RWPE1 (cell line): ENCODE measurements at regions not wholly inside any gene's neighbourhood (a gene's known extent, or its start where the extent isn't known, plus 50 kb on each side); places are given as distances from the start of the nearest gene placed in this dataset.

Experiments used
- CTCF ChIA-PET: fragments of 350-600 bp; sonication (Branson Sonifier 250); formaldehyde crosslinking; extraction: SDS; loops from one replicate; lab custom pipeline; 2021; lab: Yijun Ruan, JAX
- POLR2A ChIA-PET: fragments of 400-600 bp; formaldehyde crosslinking; extraction: SDS; loops from one replicate; lab custom pipeline; 2020; ENCODE audit warnings: antibody characterized with exemption; ENCODE audit not compliant: low non-redundant PET; lab: Yijun Ruan, JAX
- DNase-seq: peaks from one replicate; pipeline ENCODE4 v3.0.0; 2012; ENCODE audit warnings: low spot score
- H3K27ac ChIP-seq: fragments of 450-650 bp; 2 replicates; pipeline ENCODE4 v1.5.1; 2017
- CTCF ChIP-seq: fragments of 450-650 bp; conservative IDR thresholded peaks from 2 replicates; pipeline ENCODE4 v1.5.1; 2017; ENCODE audit warnings: low read depth, mild to moderate bottlenecking

- CTCF ChIA-PET: interaction anchor here (0.9 kb wide), 1 partner anchor 62 kb away, joined by 4 read pairs; no protein-coding TSS in a partner anchor
- H3K27ac ChIP-seq: peak overlapping the region; percentile 45
- no peak for TF ChIP-seq CTCF
- DNase-seq: no peak
- POLR2A ChIA-PET: no interaction called here
These were observed 237.9 kb downstream of the HAUS1 start for GRCh38 chr18:46341986-46342525.

- peak overlapping the region; percentile 56 for H3K27ac ChIP-seq
- no peak for TF ChIP-seq CTCF
- DNase-seq: no peak
- ChIA-PET CTCF (interaction anchor here (1.0 kb wide), 1 partner anchor 314 kb away, joined by 4 read pairs; no protein-coding TSS in a partner anchor), POLR2A (no interaction called here)
These were observed 239.3 kb downstream of the HAUS1 start for GRCh38 chr18:46343456-46343855.

- ChIA-PET POLR2A (no interaction called here), CTCF (interaction anchor here (0.5 to 1.0 kb wide), 3 partner anchors 62 to 314 kb away, joined by 3 to 5 read pairs (median 4); no protein-coding TSS in a partner anchor)
- peak overlapping the region; percentile 56 for H3K27ac ChIP-seq
- peak; percentile 18 for DNase-seq
- no peak for TF ChIP-seq CTCF
These were observed 239.8 kb downstream of the HAUS1 start for GRCh38 chr18:46343931-46344372.

- CTCF ChIA-PET: interaction anchor here (0.5 to 1.0 kb wide), 3 partner anchors 62 to 313 kb away, joined by 3 to 5 read pairs (median 4); no protein-coding TSS in a partner anchor
These were observed 240.4 kb downstream of the HAUS1 start for GRCh38 chr18:46344416-46345180.

DNA sequence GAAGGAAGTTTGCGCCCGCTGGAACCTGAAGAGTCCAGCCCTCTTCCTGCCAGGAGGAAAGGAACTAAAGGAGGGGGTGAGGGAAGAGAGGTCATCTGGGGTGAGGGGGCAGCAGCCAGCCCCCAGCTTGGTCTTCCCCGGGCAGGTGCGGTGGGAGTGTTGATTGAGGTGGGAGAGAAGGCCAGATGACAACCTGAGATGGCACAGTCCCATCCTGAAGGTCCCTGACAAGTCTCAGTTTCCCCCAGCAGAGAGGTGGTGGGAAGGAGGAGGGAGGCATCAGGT lies 240.9 kb downstream of the HAUS1 start:
- ChIA-PET CTCF (no interaction called here), POLR2A (no interaction called here)
- no peak for DNase-seq
- TF ChIP-seq CTCF: no peak
- H3K27ac ChIP-seq: peak overlapping the region; percentile 56

More at GRCh38 chr18:46344416-46345180, 240.4 kb downstream of the HAUS1 start:
- no peak for TF ChIP-seq CTCF
- no peak for DNase-seq
- POLR2A ChIA-PET: no interaction called here
- peak overlapping the region; percentile 56 for H3K27ac ChIP-seq

DNA sequence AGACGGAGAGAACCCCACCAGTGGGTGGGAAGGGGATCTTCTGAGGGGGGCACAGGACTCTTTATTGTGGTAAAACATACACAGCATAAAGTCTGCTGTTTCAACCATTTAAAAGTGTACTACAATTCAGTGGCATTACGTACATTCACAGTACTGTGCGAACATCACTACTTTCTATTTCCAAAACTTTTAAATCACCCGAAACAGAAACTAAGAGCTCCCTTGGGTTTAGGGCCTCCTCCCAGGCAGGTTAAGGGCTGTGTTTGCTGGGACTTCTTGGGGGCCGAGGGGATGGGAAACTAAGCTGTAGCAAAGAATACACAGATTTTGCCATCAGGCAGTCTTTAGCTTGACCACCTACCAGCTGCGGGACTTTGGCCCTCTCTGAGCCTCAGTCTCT lies 242.0 kb downstream of the HAUS1 start:
- CTCF ChIA-PET: no interaction called here
- no peak for DNase-seq
- H3K27ac ChIP-seq: peak overlapping the region; percentile 56; the same call in 1 of the 2 replicates
- no peak for TF ChIP-seq CTCF
- POLR2A ChIA-PET: no interaction called here
